Neuronal stem cell (in vitro differentiated cells): ENCODE measurements at regions not wholly inside any gene's neighbourhood (a gene's known extent, or its start where the extent isn't known, plus 50 kb on each side); places are given as distances from the start of the nearest gene placed in this dataset.
"Not testable (repeated sequence)": the region's sequence is repeated elsewhere in the genome, so short reads cannot be mapped to it uniquely, and the experiment has no call there.

ENCODE experiments used
- DNase-seq: peaks from one replicate; pipeline ENCODE4 v3.0.0-alpha.2; 2013; ENCODE audit warnings: low spot score
- H2AFZ ChIP-seq: one replicate; pipeline ENCODE4 v1.6.1; 2013; ENCODE audit warnings: mild to moderate bottlenecking, low read length, inconsistent platforms
- H2AK5ac ChIP-seq: 2 replicates; pipeline ENCODE4 v1.6.1; 2013; ENCODE audit warnings: low read depth, mild to moderate bottlenecking, inconsistent platforms, low read length, moderate library complexity, mixed read lengths
- H2BK120ac ChIP-seq: 2 replicates; pipeline ENCODE4 v1.6.1; 2013; ENCODE audit warnings: low read depth, mild to moderate bottlenecking, inconsistent platforms, low read length, moderate library complexity, mixed read lengths
- H2BK12ac ChIP-seq: one replicate; pipeline ENCODE4 v1.6.1; 2013; ENCODE audit warnings: low read length, inconsistent platforms
- H2BK15ac ChIP-seq: 2 replicates; pipeline ENCODE4 v1.6.1; 2013; ENCODE audit warnings: mild to moderate bottlenecking, low read length, inconsistent platforms, mixed read lengths
- H2BK5ac ChIP-seq: one replicate; pipeline ENCODE4 v1.6.1; 2013; ENCODE audit warnings: inconsistent platforms, mild to moderate bottlenecking, low read length, moderate library complexity
- H3K14ac ChIP-seq: one replicate; pipeline ENCODE4 v1.6.1; 2013; ENCODE audit warnings: low read length, inconsistent platforms
- H3K18ac ChIP-seq: 2 replicates; pipeline ENCODE4 v1.6.1; 2013; ENCODE audit warnings: low read length, inconsistent platforms
- H3K23ac ChIP-seq: 2 replicates; pipeline ENCODE4 v1.6.1; 2013; ENCODE audit warnings: low read depth, mild to moderate bottlenecking, mixed read lengths, low read length, inconsistent platforms; ENCODE audit not compliant: poor library complexity
- H3K27ac ChIP-seq: replicated peaks from 3 replicates; pipeline ENCODE4 v1.5.1; 2013; ENCODE audit warnings: low read length, inconsistent platforms
- H3K27me3 ChIP-seq, 3 experiments: 2 replicates each; pipeline ENCODE4 v1.6.1; 2013; ENCODE audit warnings: low read length in 3 of 3, mild to moderate bottlenecking in 2 of 3, inconsistent platforms in 1 of 3, low read depth in 1 of 3, mixed read lengths in 1 of 3, moderate library complexity in 1 of 3; ENCODE audit not compliant: control insufficient read depth in 3 of 3, insufficient read depth in 3 of 3
- H3K36me3 ChIP-seq, 2 donors: replicated peaks in 1 of 2; 2 replicates each; pipeline ENCODE4 v1.6.1; 2013; ENCODE audit warnings: low read length in 2 of 2; ENCODE audit not compliant: control insufficient read depth in 2 of 2, insufficient read depth in 2 of 2
- H3K4ac ChIP-seq: 2 replicates; pipeline ENCODE4 v1.6.1; 2013; ENCODE audit warnings: inconsistent platforms, mild to moderate bottlenecking, low read length, moderate library complexity
- H3K4me1 ChIP-seq, 2 donors: 1 replicate in 1 of 2; 2 replicates in 1 of 2; pipeline ENCODE4 v1.6.1; 2013; ENCODE audit warnings: low read length in 2 of 2, low read depth in 1 of 2; ENCODE audit not compliant: control insufficient read depth in 2 of 2, insufficient read depth in 1 of 2
- H3K4me2 ChIP-seq: one replicate; pipeline ENCODE4 v1.6.1; 2013; ENCODE audit warnings: mild to moderate bottlenecking, low read length, inconsistent platforms; ENCODE audit not compliant: insufficient read depth, poor library complexity, severe bottlenecking
- H3K4me3 ChIP-seq, 2 donors: 2 replicates each; pipeline ENCODE4 v1.5.1; 2013; ENCODE audit warnings: low read length in 2 of 2, mild to moderate bottlenecking in 2 of 2, inconsistent platforms in 1 of 2, moderate library complexity in 1 of 2
- H3K79me1 ChIP-seq: one replicate; pipeline ENCODE4 v1.6.1; 2013; ENCODE audit warnings: low read depth, mild to moderate bottlenecking, inconsistent platforms, low read length, moderate library complexity
- H3K9ac ChIP-seq: one replicate; pipeline ENCODE4 v1.6.1; 2013; ENCODE audit warnings: mild to moderate bottlenecking, low read depth, low read length, inconsistent platforms; ENCODE audit not compliant: poor library complexity
- H3K9me3 ChIP-seq, 2 donors: replicated peaks in 1 of 2; 2 replicates each; pipeline versions ENCODE3 to v1.6.1; 2013; ENCODE audit warnings: low read length in 2 of 2, mild to moderate bottlenecking in 2 of 2, inconsistent platforms in 1 of 2, low read depth in 1 of 2, mixed read lengths in 1 of 2, moderate library complexity in 1 of 2; ENCODE audit not compliant: control insufficient read depth in 2 of 2, insufficient read depth in 1 of 2
- H4K8ac ChIP-seq: one replicate; pipeline ENCODE4 v1.6.1; 2013; ENCODE audit warnings: low read depth, mild to moderate bottlenecking, inconsistent platforms, low read length, moderate library complexity
- H4K91ac ChIP-seq: one replicate; pipeline ENCODE4 v1.6.1; 2013; ENCODE audit warnings: low read length, low read depth, mild to moderate bottlenecking, inconsistent platforms; ENCODE audit not compliant: poor library complexity
- WGBS, 2 donors: extraction: QIAGEN DNeasy Blood & Tissue Kit; methylation state at CpG; one replicate each; pipeline ENCODE4 v1.1.7; 2013; ENCODE audit warnings: missing lambda C conversion rate in 2 of 2, mixed read lengths in 1 of 2; ENCODE audit not compliant: insufficient read length in 2 of 2, insufficient replicate concordance in 1 of 2; ENCODE audit errors: extremely low coverage in 2 of 2; 5-methylcytosine and 5-hydroxymethylcytosine counted together

GRCh38 chr6:145279993-145280392 is 455.3 kb downstream of the EPM2A start:
- Histone ChIP-seq H3K14ac (no peak overlapping the region), H3K79me1 (no peaks in the 10 kb centered on the region), H3K4me1 (peaks cover 0 to 2% of the 10 kb centered on the region in 2 donors), H3K9ac (no peak overlapping the region), H3K18ac (no peak overlapping the region), H2BK120ac (no peak overlapping the region), H3K27ac (no peak overlapping the region), H2AFZ (no peak overlapping the region), H3K36me3 (no peaks in the 10 kb centered on the region), H4K91ac (no peak overlapping the region), H2BK12ac (no peak overlapping the region), H2BK5ac (no peak overlapping the region), H3K23ac (no peak overlapping the region), H3K27me3 (no peaks in the 10 kb centered on the region), H2BK15ac (no peak overlapping the region), H4K8ac (no peak overlapping the region), H3K9me3 (no peaks in the 10 kb centered on the region), H3K4me3 (no peak overlapping the region), H2AK5ac (no peak overlapping the region), H3K4me2 (no peak overlapping the region), H3K4ac (no peak overlapping the region)
- WGBS, 2 donors = no CpG with 5 or more reads among the region's 2 CpGs
- no peak for DNase-seq

DNA sequence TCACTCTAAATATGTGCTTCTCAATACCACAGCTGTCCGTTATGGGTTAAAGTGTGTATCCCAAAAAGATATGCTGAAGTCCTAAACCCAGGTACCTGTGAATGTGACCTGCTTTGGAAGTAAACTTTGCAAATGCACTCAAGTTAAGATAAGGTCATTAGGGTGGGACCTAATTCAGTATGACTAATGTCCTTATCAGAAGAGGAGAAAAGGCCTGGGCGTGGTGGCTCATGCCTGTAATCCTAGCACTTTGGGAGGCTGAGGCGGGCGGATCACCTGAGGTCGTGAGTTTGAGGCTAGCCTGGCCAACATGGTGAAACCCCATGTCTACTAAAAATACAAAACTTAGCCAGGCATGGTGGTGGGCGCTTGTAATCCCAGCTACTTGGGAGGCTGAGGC is 452.1 kb downstream of the EPM2A start:
- not testable (repeated sequence) for H3K36me3 ChIP-seq, H3K4me2 ChIP-seq, H4K8ac ChIP-seq, H3K4ac ChIP-seq, H2BK120ac ChIP-seq, H2BK12ac ChIP-seq, H3K18ac ChIP-seq, H3K79me1 ChIP-seq, H2BK15ac ChIP-seq, H3K27me3 ChIP-seq, H4K91ac ChIP-seq, H3K4me1 ChIP-seq, H2BK5ac ChIP-seq, H3K14ac ChIP-seq, H3K23ac ChIP-seq, H3K9ac ChIP-seq, H2AK5ac ChIP-seq, H3K27ac ChIP-seq, H3K9me3 ChIP-seq, H3K4me3 ChIP-seq, DNase-seq, H2AFZ ChIP-seq
- WGBS, 2 donors = no CpG with 5 or more reads among the region's 6 CpGs

DNA sequence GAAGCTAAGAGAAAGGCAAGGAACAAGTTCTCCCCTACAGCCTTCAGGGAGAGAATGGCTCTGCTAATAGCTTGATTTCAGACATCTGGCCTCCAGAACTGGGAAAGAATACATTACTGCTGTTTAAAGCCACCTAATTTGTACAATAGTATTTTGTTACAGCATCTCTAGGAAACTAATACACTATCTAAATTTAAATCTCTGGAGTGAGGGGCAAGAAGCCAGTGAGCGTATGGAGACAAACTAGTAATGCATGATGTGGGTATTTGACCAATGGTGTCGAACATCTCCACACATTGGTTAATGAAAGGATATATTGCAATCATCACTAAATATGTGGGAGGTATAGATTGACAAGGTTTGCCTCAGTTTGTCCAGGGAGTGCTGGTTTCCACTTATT is 451.5 kb downstream of the EPM2A start:
- Histone ChIP-seq H3K36me3 (no peaks in the 10 kb centered on the region), H3K9ac (no peak overlapping the region), H2BK120ac (no peak overlapping the region), H2AK5ac (no peak overlapping the region), H2BK15ac (no peak overlapping the region), H3K14ac (no peak overlapping the region), H3K4me2 (no peak overlapping the region), H3K18ac (no peak overlapping the region), H2AFZ (no peak overlapping the region), H3K23ac (no peak overlapping the region), H3K9me3 (no peaks in the 10 kb centered on the region), H4K91ac (no peak overlapping the region), H4K8ac (no peak overlapping the region), H3K4ac (no peak overlapping the region), H3K4me3 (no peak overlapping the region), H3K79me1 (no peaks in the 10 kb centered on the region), H3K27ac (no peak overlapping the region), H2BK12ac (no peak overlapping the region), H3K4me1 (no peaks in the 10 kb centered on the region), H3K27me3 (no peaks in the 10 kb centered on the region), H2BK5ac (no peak overlapping the region)
- no CpG with 5 or more reads among the region's 2 CpGs for WGBS, 2 donors
- no peak for DNase-seq

DNA sequence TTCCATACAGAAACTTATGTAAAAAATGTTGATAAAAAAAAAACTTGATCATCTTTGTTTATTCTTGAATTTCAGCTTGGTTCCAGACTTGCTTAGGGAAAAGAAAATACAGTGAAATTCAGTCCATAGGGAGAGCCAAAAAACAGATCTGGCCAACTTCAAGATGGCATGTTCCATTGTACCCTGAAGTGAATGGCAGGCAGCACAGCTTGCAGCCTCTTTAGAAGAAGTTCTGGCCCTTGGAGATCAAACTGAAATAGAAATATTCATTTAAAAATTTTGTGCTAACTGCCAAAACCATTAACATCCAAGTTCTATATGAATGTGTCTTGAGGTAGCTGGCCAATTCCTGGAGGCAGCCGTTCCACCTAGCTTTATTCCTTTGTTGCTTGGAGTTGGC is 448.4 kb downstream of the EPM2A start:
- Histone ChIP-seq H4K8ac (no peak overlapping the region), H2BK12ac (no peak overlapping the region), H3K4me3 (no peak overlapping the region), H2BK120ac (no peak overlapping the region), H3K27ac (no peak overlapping the region), H3K14ac (no peak overlapping the region), H3K23ac (no peak overlapping the region), H2AFZ (no peak overlapping the region), H3K36me3 (no peaks in the 10 kb centered on the region), H2AK5ac (no peak overlapping the region), H3K9ac (no peak overlapping the region), H3K4ac (no peak overlapping the region), H2BK15ac (no peak overlapping the region), H3K9me3 (no peaks in the 10 kb centered on the region), H3K4me1 (no peaks in the 10 kb centered on the region), H2BK5ac (no peak overlapping the region), H3K79me1 (no peaks in the 10 kb centered on the region), H3K4me2 (no peak overlapping the region), H3K18ac (no peak overlapping the region), H4K91ac (no peak overlapping the region), H3K27me3 (no peaks in the 10 kb centered on the region)
- no CpG with 5 or more reads among the region's 1 CpG for WGBS, 2 donors
- no peak for DNase-seq
